Stimulated activated CD4-positive, alpha-beta T cell treated with anti-CD3 and anti-CD28 coated beads, Interleukin-4, amount 100 ng/mL, for 4 hours (primary cell): ENCODE measurements at regions not wholly inside any gene's neighbourhood (a gene's known extent, or its start where the extent isn't known, plus 50 kb on each side); places are given as distances from the start of the nearest gene placed in this dataset.

Experiments used
- DNase-seq, 2 experiments: peaks; one replicate each; pipeline ENCODE4 v3.0.0-alpha.2; 2020

GRCh38 chr15:91476861-91477260 is 376.6 kb upstream of the SLCO3A1 start:
- DNase-seq: no peak

- DNase-seq: no peak
Measured at GRCh38 chr15:91478717-91479191, 374.8 kb upstream of the SLCO3A1 start.

DNA sequence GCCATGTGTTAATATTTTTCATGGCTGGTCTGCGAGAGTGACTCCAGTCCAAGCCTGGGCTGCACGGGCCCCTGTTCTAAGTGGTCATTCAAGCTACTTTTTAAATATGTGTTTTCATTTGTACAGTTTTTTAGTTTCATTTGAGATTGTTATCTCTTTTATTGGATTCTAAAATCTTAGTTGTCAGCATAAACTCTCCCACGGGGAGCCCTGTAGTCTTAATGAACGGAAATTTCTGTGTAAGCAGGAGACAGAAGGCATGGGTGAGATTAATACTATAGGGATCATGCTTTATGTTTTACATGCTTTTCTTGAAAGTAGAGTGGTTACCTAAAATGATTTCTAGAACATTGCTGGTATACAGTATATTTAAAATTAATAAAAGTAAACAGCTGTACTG is 373.1 kb upstream of the SLCO3A1 start:
- DNase-seq: no peak

DNA sequence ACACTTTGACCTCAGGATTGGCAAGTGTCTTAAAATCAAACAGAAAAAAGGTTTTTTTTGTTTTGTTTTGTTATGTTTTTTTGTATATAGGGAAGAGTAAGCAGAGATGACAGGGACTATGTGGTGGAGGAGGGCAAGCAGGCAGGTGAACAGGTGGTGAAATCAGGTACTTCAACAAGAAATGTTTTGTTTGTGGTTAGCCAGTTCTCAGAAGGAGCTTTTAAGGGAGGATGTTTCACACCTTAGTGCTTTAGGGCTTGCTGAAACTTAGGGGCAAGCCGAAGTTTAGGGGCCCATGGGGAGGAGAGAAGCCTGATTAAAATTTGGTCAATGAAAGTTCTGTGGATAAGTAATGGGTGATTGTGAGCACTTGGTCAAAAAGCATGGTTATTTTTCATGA is 370.7 kb upstream of the SLCO3A1 start:
- no peak for DNase-seq

DNA sequence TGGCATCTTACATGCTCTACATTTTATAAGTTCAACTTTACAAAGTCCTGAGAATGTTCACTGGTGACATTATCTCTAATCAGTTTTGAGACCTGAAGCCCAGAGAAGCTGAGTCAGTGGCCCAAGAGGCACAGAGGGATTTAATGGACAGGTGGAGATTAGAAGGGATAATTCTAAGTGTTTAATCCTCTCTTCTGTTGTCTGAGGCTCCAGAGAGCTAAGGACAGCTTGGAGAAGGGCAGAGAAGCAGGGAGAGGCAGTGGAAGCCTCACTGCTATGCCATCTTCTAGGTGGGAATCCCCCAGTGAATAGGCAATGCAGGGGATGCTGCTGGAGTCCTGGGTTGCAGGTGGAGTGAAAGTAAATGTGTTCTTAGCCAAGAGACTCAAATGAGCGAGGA is 369.4 kb upstream of the SLCO3A1 start:
- no peak for DNase-seq

DNA sequence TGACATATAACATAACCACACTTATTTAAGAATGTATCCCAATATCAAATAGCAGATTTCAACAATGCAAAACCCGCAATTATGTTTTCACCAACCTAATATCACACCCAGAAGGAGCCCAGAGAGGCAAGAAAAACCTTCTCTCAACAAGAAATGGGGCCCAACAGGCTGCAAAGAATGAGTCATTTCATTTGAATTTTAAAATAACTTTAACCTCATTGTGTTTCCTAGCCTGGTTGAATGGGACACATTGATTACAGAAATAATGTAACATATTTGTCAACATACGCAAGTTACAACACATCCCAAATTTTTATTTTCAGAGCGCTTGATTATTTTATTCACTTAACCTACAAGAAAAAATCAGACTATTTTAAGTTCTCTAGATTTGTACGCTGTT is 365.1 kb upstream of the SLCO3A1 start:
- no peak for DNase-seq

- DNase-seq: no peak
Measured at GRCh38 chr15:91490211-91490610, 363.3 kb upstream of the SLCO3A1 start.

- DNase-seq: no peak
Measured at GRCh38 chr15:91491101-91491950, 362.2 kb upstream of the SLCO3A1 start.

DNA sequence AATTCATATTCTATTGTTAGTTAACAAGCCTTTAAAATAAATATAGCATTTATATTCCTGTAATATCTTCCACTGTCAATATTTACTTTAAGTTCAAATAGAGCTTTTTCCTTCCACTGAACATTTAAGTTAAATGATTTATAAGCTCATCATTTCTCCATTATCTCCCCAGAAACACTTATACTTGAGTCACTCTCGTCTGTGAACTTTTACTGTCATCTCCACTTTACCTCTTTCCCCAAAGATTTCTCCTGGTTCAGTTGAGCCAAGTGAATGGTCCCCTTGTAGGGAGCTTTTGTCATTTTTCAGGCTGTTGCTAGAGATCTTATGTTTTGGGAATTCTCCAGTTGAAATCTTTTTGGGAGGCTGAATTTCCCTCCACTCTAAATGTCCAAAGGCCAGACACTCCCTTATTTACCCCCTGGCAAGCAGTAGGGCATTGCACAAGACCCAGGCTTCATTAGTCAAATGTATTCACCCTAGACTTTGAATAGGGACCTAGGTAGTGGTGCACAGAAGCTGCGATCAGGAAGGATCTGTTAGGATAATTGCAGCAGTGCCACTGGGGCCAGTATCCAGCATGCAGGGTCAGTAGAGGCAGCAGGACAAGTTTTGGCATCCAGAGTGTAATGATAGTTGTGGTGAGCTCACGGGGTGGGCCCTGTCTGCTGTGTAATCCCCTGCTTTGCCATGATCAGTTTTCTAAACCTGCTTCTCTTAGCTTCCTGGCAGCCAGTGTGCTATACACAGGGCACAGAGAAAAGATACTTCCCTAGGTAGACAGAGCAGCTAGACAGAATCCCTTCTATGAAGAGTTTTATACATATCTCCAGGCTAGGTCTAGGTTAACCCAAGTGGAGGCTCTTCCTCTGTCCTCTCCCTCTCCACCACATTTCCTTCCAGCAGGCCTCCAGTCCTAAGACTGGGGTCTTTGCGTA is 356.5 kb upstream of the SLCO3A1 start:
- DNase-seq: no peak

DNA sequence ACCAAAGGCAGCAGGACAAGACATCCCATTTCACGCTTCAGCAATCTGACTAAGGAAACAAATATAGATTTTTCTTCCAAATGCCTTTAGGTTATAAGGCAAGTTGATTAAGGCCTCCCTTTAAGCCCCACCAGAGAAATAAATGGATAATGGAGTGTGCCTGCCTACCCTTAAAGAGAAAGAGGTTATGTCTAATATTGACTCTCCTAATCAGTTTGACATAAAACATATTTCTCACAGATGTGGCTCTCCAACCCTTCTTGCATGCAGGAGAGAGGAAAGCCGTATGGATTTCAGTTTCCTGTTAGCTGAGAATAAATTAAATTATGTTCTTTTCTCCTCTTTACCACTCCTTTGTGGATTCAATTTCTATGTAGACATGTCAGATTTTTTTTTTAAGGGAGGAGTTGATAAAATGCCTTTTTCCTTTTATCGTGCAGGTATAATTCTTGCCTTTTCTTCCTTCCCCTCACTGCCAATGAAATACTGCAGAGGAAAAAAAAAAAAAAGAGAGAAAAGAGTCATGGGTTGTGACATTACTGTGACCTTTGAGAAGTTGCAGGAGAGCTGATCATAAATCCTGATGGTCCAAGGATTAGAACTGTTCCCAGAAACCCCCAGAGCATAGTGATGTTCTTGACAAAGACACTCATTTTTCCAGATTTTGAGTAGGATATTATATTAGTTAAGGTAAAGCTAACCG is 355.3 kb upstream of the SLCO3A1 start:
- DNase-seq: no peak

- DNase-seq: no peak
Measured at GRCh38 chr15:91498749-91499062, 354.8 kb upstream of the SLCO3A1 start.

DNA sequence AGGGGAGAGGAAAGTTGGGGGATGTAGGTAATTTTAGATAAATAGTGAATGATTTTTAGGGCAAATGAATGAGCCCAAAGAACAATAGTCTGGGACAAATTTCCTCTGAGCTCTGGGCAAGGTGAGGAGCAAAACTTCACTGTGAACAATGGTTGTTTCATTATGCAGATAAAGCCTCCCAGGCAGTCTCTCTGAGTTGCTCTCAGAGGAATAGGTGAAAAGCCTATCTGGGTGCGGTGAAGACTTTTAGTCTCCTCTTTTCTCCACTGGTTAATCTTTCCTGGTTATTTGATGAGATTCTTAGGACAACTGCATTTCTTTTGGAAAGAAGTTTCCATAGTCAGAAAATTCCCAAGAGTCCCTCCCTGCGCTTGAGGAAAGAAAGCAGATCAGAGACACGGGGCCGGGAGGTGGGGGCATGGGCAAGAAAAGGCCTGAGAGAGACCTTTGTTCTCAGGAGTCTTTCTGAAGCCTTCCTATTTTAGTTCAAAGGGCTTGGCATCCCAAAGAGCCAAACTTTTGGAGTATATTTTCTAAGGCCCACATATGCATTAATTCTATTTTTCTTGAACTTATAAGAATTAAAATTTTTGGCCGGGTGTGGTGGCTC is 353.6 kb upstream of the SLCO3A1 start:
- DNase-seq: no peak

DNA sequence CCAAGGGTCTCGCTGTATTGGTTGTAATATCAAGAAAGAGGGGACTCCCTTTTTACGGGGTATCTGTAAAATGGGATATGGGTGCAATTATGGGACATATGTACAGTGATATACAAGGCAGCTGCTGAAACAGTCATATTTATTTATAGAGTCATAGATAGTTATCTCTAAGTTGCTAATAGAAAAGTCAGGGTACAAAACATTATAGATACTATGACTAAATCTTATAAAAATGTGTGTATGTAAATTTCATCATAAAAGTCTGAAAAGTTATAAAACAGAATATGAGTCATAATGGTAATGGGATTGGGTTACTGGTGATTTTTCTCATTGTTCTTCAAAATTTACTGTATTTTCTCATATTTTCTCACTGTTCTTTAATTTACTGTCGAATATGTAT is 344.9 kb upstream of the SLCO3A1 start:
- DNase-seq: no peak

DNA sequence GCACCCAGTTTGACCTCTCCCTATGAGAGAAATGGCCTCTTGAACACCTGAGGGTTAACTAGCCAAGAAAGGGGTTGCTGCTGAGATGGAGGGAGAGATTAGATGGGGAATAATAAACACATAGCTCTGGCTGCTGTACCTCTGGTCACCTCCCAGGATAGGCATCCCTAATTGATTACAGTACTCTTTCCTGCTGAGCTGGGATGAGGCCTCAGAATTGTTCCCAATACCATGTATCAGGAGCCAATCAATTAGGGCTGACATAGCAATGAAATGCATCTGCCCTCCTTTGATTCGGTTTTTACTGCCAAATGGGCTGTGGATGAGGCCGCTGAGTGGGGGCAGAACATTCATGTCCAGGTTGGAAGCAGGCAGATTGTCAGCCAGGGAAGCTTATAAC is 339.4 kb upstream of the SLCO3A1 start:
- DNase-seq: no peak

- DNase-seq: no peak
Measured at GRCh38 chr15:91515188-91515754, 338.2 kb upstream of the SLCO3A1 start.

GRCh38 chr15:91516866-91517265 is 336.6 kb upstream of the SLCO3A1 start:
- DNase-seq: no peak

GRCh38 chr15:91517491-91518200 is 335.9 kb upstream of the SLCO3A1 start:
- no peak for DNase-seq

DNA sequence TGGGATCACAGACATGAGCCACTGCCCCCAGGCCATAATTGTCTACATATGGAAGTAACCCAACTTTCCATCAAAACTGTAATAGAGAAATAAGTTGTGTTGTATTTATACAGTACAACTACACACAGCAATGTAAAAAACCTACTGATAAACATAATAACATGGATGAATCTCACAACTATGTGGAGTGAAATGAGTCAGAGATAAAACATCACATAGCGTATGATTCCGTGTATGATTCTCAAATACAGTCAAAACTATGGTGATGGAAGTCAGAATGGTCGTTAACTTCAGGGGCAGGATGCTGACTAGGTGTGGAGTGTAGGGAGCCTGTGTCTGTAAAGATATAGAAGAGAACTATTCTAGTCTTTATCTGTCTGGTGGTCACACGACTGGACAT is 332.7 kb upstream of the SLCO3A1 start:
- no peak for DNase-seq

DNA sequence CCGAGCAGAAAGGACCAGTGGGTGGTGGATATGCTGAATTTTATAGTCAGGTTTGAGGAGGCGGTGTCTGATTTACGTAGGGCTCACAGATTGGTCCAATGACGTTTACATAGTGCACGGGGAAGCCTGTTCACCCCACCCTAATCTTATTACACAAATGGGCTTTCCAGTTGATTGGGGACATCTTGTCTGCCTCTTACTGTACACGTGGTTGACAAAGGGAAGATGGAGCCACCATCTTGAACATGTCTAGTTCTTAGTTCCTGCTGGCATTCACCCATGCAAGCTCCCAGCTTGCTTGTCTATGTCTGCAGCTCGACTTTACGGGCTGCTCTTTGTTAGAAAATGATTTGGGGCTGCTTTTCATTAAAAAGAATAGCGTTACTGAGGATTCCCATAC is 332.0 kb upstream of the SLCO3A1 start:
- DNase-seq: no peak

GRCh38 chr15:91521996-91522395 is 331.5 kb upstream of the SLCO3A1 start:
- no peak for DNase-seq

DNA sequence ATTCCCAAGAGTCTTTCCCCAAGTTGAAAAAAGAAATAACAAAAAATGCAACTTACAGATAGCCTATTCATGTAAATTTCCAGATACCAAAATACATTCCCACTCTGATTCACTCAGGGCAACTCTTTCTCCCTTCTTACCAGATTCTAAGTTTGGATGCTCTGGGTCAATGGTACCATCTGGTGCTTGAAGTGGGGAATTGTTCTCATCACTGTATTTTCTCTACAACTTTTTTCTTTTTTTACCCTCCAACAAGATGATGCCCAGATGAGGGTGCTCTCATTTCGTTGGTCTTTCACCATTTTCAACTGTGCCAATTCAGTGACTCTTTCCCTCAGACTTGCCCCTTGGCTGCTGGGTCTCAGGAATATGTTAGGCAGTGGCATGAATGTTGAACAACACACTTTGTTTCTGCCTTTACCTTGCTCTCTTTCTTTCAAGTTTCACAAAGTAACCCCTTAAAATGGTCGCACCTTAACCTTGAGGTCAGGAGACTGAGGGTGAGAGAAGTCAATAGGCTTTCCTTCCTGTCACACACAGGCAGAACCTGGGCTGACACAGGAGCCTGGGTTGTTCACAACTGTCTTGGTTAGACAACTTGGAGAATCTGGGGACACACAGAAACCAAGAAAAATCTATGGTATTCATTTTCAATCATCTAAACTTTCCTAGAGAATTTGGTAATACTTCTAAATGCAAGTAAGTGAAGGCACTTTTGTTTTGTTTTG is 330.7 kb upstream of the SLCO3A1 start:
- DNase-seq: no peak
